ENCODE measurements at regions not wholly inside any gene's neighbourhood (a gene's known extent, or its start where the extent isn't known, plus 50 kb on each side); places are given as distances from the start of the nearest gene placed in this dataset.

- no peak for DNase-seq (ENCODE audit: low read depth)
- no peak overlapping the region for H3K4me3 ChIP-seq (ENCODE audit: low read depth, low read length)
- TF ChIP-seq CTCF (IDR thresholded peaks at IDR 0.05; ENCODE audit: insufficient read depth, low read length, poor library complexity, severe bottlenecking) = no peak
- no peaks in the 10 kb centered on the region for H3K36me3 ChIP-seq (ENCODE audit: control insufficient read depth, insufficient read depth, low read length)
- H3K27me3 ChIP-seq (ENCODE audit: control insufficient read depth, insufficient read depth, low read length) = no peaks in the 10 kb centered on the region
These were observed 297.2 kb upstream of the PLXNA2 start for GRCh38 chr1:208541225-208541855.

GRCh38 chr1:208542309-208542708 lies 298.1 kb upstream of the PLXNA2 start:
- H3K4me3 ChIP-seq (ENCODE audit: low read depth, low read length) = no peak overlapping the region
- no peak for DNase-seq (ENCODE audit: low read depth)

DNA sequence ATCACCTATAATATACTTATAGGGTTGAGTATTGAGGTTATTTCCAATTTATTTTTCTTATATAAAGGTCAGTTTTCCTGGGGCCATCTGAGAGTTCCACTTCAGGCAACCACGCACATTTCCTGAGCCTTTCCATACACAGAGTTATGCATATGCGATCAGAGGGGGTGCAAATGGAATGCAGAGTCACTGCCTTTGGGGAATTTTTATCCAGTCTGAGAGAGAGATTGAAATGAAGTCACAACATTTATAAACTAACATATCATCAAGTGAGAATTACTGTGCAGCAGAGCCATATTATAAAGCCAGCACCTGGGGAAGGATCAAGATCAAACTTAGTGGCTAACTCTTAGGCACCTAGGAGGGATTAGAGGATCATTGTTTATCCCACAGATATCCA lies 299.9 kb upstream of the PLXNA2 start:
- no peak overlapping the region for H3K4me3 ChIP-seq (ENCODE audit: low read depth, low read length)
- no peak for DNase-seq (ENCODE audit: low read depth)
- no peaks in the 10 kb centered on the region for H3K36me3 ChIP-seq (ENCODE audit: control insufficient read depth, insufficient read depth, low read length)
- no peak for TF ChIP-seq CTCF (IDR thresholded peaks at IDR 0.05; ENCODE audit: insufficient read depth, low read length, poor library complexity, severe bottlenecking)
- no peaks in the 10 kb centered on the region for H3K27me3 ChIP-seq (ENCODE audit: control insufficient read depth, insufficient read depth, low read length)

More at GRCh38 chr1:208542309-208542708, 298.1 kb upstream of the PLXNA2 start:
- TF ChIP-seq CTCF (IDR thresholded peaks at IDR 0.05; ENCODE audit: insufficient read depth, low read length, poor library complexity, severe bottlenecking) = no peak
- Histone ChIP-seq H3K27me3 (ENCODE audit: control insufficient read depth, insufficient read depth, low read length) (no peaks in the 10 kb centered on the region), H3K36me3 (ENCODE audit: control insufficient read depth, insufficient read depth, low read length) (no peaks in the 10 kb centered on the region)

- TF ChIP-seq CTCF (IDR thresholded peaks at IDR 0.05; ENCODE audit: insufficient read depth, low read length, poor library complexity, severe bottlenecking) = no peak
- DNase-seq (ENCODE audit: low read depth) = no peak
- Histone ChIP-seq H3K4me3 (ENCODE audit: low read depth, low read length) (no peak overlapping the region), H3K36me3 (ENCODE audit: control insufficient read depth, insufficient read depth, low read length) (no peaks in the 10 kb centered on the region), H3K27me3 (ENCODE audit: control insufficient read depth, insufficient read depth, low read length) (no peaks in the 10 kb centered on the region)
These were observed 300.6 kb upstream of the PLXNA2 start for GRCh38 chr1:208544794-208545193.

DNA sequence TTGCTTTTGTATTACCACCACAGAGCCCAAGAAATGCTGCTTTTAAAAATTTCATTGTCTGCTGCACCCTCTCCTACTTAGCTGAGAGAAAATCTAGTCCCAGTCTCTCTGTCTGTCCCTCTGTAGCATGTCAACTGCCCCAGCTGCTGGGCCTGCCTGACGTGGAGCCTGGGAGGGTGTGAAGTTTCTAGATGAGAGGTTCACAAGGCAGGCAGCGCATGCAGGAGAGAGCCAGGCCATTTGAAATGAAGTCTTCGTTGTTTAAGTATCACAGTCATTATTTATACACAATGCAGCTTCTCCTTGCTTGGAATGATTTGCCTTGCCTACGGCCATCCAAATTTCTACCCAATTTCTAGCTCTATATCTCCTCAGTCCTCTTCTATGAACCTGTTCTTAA lies 306.8 kb upstream of the PLXNA2 start:
- H3K36me3 ChIP-seq (ENCODE audit: control insufficient read depth, insufficient read depth, low read length) = no peaks in the 10 kb centered on the region
- TF ChIP-seq CTCF (IDR thresholded peaks at IDR 0.05; ENCODE audit: insufficient read depth, low read length, poor library complexity, severe bottlenecking) = no peak
- no peak overlapping the region for H3K4me3 ChIP-seq (ENCODE audit: low read depth, low read length)
- H3K27me3 ChIP-seq (ENCODE audit: control insufficient read depth, insufficient read depth, low read length) = no peaks in the 10 kb centered on the region
- no peak for DNase-seq (ENCODE audit: low read depth)
